HG02970 (cell line): ENCODE measurements at regions not wholly inside any gene's neighbourhood (a gene's known extent, or its start where the extent isn't known, plus 50 kb on each side); places are given as distances from the start of the nearest gene placed in this dataset.

ENCODE experiments used
- ATAC-seq: cut with Tn5 transposase; IDR thresholded peaks from one replicate; pipeline ENCODE4 v1.9.1; 2021; ENCODE audit warnings: mild to moderate bottlenecking, moderate library complexity, moderate number of reproducible peaks; ENCODE audit not compliant: unreplicated experiment, low FRiP score

DNA sequence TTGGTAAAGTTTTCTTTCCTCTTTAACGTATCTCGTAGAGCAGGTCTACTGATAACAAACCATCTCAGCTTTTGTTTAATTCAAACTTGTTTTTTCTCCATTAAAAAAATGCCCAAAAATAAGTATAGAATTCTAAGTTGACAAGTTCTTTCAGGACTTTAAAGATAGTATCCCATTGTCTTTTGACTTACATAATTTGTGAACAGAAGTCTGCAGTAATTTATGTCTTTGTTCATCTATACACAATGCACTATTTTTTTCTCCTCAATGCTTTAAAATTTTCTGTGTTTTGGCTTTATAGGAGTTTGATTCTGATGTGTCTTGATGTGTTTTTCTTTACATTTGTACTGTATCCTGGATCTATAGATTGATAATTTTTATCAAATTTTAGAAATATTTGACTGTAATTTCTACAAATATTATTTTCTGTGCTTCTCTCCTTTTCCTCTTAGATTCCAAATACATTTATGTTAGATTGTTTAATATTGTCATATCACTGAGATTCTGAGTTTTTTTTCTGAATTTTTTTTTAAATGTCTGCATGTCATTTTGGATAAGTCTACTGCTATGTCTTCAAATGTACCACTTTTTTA lies 143.3 kb downstream of the FTCDNL1 start:
- no peak for ATAC-seq

DNA sequence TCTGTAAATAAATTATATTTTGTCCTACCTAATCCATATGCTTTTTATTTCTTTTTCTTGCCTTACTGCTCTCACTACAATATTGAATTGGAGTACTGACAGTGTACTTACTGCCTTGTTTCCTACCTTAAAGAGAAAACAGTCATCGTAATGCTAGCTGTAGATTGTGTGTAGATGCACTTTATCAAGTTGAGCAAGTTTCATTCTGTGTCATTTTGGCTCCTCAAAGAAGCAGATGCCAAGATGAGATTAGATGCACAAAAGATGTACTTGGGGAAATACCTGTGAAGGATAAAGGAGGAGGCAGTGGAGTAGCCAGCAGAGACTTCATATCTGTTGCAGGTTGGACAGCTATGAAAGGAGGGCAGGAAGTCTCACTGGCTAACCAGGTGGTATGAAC lies 145.5 kb downstream of the FTCDNL1 start:
- ATAC-seq: no peak

DNA sequence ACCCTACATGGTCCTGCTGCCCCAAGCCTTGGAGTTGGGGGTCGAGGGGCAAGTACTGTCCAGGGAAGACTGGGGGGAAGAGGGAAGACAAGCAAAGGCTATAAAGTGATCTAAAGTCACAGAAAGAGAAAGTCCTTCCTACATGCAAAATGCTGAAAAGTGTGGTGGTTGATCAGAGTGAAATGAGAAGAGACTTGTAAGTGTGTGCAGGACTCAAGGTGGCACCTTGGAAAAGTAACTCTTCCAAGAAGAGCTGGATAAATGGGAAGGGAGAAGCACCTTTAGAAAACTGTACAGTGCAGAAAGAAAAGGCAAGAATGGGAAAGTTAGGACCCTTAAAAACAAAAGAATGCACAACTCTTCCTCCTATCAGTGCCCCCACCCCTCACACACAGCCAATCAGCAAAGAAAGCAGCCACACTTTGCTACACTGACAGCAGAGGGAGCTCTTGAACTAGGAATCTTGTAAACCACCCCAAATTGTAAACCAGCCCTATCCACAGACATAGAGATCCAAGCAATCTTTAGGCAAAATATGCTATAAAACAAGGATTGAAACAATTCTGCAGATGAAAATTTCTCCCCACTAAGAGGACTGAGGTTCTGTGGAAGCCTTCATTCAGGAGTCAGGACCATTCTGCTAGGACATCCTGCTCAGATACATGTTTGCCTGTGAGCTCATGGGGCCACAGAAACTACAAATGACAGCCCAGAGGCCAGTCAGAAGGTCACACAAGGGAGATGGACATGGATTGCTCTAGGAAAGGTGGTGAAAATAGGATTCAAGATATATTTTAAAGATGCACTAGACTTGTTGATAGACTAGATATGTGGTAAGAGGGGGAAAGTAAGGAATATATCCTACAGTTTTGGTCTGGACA lies 146.4 kb downstream of the FTCDNL1 start:
- no peak for ATAC-seq

DNA sequence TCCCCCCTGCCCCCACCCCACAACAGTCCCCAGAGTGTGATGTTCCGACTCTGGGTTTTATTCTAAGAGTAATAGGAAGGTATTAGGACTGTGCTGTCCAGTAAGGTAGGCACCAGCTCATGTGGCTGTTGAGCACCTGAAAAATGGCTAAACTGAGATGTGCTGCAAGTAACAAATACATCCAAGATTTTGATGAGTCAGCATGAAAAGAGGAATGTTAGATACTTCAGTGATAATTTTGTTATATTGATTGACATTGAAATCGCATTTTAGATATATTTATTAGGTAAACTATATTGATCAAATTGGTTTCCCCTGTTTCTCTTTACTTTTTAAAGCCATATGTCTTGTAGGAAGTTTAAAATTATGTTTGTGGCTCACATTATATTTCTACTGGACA lies 147.8 kb downstream of the FTCDNL1 start:
- no peak for ATAC-seq

DNA sequence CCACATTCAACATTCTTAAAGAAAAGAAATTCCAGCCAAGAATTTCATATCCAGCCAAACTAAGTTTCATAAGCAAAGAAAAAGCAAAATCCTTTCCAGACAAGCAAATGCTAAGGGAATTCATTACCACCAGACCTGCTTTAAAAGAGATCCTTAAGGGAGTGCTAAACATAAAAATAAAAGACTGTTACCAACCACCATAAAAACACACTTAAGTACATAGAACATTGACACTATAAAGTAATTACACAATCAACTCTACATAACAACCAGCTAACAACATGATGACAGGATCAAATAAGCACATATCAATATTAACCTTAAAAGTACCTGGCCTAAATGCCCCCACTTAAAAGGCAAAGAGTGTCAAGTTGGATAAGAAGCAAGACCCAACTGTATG lies 153.5 kb downstream of the FTCDNL1 start:
- ATAC-seq: no peak

DNA sequence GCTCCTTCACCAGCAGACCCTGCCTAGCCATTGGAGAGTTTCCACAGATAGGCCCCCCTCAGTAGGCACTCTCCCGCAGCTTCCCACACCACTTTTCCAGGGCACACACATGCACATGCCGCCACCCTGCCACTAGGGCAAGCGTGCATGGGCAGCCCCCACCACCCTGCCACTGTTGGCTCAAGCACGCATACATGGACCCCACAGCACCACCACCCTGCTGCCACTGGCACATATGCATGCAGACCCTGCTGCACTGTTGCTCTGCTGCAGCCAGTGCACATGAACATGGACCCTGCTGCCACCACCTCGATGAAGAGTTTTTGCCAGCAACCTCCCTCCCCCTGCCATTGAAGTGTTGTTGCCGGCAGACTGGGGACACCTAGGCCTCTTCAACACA lies 154.9 kb downstream of the FTCDNL1 start:
- ATAC-seq: no peak

DNA sequence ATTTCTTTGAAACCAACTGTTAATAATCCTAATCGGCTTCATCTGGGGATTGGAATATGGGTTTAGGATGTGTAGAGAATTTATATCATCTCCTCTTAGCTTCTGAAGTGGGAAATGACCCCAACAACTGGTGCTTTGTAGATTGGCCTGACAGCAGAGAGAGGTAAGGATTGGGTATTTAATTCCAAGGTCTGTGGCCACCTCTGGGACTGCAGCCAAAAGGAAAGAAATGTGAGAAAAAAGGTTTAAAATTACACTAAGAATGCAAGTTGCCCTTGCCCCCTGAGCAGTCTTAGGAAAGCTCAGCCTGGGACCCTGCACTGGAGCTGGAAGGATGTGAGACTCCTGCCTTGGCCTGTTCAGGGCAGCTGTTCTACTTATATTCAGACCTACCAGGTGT lies 157.1 kb downstream of the FTCDNL1 start:
- no peak for ATAC-seq

DNA sequence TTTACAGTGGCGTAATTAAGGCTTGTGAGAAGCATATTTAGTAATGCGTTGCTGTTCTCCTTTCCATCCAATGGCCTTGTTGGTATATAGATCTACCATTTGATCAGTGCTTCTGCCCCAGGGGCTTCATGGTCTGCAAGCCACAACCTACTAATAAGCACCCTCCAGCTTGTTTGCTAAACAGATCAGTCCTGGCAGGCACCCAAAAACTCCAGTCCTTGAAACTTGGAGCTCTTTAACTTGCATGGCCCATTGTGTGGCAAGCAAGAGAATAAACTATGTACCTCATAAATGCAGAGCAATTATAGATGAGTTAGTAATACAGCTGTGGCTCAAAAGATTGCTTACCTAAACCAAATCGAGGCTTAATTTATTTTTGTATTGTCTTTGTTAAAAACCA lies 158.5 kb downstream of the FTCDNL1 start:
- ATAC-seq: no peak

DNA sequence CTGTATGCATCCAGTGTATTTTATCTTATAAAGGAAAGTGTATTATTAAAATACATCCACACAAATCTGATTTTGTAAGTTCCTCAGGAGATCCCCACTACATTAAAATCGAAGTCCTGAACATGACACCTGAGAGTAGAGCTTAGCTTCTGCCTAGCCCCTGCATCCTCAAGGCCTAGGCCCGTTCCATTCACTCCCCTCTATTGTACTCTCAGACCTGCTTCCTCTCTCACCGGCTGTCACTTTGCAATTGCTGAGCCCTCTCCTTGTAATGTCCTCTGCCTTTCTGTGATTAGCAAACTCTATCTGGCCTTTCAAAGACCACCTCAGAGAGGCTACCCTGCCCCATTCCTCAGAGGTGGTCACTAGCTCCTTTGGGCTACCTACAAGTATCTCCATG lies 160.8 kb downstream of the FTCDNL1 start:
- ATAC-seq: no peak

DNA sequence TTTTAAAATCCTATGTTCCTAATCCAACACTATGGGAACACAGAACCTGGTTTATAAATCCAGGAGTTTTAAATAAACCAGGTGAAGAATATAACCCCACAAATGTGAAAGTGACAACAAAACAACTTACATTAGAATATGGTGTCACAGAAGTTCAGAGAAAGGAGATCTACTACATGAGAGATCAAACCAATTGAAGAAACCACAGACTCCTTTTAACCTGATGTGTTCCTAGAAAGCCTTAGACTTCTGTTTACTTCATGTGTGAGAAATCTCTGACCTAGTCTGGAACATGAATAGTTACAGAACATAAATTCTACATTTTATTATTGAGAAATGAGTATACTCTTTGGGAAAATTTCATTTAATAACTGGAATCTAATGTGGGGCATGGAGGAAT lies 165.3 kb downstream of the FTCDNL1 start:
- ATAC-seq: no peak

DNA sequence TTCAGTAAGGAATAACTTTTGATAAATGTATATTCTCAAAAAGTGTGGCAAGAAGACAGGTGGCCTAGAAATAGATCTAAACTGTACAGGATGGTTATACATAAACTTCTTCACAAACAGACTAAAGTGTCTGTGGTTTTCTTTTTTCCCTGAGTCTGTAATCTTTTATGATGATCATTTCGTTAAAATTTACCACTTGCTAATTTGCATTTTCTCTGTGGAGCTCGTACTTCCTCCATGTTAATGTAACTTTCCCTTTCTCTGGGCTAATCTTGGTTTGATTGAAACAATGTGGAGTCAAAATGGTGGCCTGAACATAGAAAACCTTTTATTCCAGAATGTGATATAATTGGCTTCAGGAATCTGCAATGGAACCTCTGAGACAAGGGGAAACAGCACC lies 166.2 kb downstream of the FTCDNL1 start:
- ATAC-seq: no peak

DNA sequence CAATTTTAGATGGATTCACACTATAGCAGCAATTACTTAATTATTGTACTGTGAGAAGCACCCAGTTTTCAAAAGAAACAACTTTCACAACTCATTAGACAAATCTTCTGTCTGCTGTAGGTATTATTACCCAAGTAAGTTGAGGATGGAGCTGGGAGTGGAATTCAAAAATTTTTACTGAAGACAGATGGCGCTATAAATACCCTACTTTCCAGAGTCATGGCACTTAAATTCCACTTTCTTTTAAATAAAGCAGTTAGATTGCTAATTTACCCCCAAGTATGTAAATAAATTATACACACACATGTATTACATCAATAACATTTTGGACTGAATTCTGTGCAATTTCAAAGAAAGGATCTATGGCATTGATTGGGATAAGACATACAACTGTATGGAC lies 166.8 kb downstream of the FTCDNL1 start:
- ATAC-seq: no peak

DNA sequence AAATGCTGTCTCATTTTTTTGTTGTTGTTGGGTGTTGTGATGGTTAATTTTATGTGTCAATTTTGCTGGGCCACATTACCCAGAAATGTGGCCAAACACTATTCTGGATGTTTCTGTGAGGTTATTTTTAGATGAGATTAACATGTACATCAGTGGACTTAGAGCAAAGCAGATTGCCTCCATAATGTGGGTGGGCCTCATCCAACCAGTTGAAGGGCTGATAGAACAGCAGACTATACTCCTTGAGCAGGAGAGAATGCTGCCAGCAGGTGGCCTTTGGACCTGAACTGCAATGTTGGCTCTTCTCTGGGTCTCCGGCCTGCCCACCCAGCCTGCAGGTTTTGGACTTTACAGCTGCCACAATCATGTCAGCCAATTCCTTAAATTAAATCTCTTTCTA lies 169.0 kb downstream of the FTCDNL1 start:
- no peak for ATAC-seq

DNA sequence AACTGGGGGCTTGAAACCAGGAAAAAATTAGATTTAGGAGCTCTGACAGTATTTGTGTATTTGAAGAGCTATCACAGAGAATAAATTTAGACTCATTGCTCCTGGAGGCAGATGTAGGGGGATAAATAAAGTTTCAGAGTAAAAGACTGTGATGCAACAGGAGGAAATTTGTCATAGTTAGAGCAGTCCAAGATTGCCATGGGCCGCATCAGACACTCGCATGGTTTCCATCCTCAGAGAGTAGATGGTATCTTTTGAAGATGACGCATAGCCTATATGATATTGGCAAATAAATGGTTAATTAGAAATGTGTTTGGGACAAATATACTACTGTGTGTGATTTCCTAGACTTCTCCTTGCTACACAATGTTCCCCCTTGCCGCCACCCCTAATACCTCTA lies 170.5 kb downstream of the FTCDNL1 start:
- no peak for ATAC-seq

DNA sequence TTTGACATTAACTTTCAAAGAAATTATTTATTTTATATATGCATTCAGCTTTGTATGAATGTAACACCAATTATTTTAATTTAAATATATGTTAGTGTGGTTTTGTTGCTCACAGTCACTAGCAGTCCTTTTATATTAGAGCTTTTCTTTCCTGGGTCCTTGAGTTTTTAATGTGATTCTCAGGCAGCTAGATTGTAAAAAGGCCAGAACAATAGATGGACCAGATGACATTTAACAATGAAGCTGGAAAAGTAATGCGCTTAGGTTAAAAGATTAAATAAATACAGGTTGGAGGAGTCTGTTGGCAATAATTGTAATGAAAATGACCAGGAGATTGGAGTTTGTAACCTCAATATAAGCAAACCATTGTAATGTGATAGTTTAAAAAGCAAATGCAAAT lies 171.1 kb downstream of the FTCDNL1 start:
- no peak for ATAC-seq

DNA sequence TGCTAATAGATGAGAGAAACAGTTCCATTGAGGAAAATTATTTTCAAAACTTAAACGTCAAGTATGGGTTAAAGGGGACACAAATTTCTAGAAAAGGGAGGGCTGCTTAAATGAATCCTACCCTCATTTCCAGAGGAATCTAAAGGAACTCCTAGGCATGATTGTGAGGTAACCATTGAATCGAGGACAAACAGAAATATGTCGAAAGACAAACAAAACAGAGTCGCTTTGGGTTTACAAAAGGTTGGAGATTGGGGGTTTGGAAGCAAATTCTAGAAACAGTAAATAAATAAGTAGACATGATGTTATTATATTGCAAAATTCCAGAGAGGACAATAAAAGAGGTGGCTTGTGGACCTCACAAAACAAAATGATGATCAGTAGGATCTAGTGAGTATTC lies 173.1 kb downstream of the FTCDNL1 start:
- ATAC-seq: no peak

DNA sequence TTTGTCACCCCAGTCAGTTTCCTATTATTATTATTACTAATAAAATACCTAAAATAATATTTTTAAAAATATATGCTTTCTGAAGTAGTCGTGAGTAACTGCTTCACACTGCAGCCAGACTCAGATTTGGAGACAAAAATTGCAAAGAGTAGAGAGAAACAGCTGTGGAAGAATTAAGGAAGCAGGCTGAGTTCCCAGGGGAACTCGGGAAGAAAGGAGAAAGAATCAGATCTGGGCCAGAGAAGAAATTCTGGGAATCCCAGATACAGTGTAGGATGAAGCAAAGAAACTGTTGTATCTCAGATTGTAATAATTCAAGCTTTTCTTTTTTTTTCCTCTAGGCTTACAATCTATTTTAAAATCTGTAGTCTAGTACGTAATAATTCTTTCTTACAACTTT lies 182.3 kb downstream of the FTCDNL1 start:
- ATAC-seq: no peak

DNA sequence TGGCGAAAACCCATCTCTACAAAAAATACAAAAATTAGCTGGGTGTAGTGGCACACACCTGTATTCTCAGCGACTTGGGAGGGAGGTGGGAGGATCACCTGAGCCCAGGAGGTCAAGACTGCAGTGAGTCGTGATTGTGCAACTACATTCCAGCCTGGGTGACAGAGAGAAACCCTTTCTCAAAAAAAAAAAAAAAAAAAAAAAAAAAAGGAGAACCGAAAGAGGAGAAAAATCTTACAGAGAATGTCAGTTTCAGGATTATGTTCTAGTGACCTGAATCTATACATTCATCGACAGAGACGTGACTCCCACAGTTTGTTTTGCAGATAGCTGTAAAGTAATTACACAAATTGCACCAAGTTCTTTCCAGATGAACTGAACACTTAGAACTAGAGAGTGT lies 187.8 kb downstream of the FTCDNL1 start:
- ATAC-seq: peak; percentile 54

DNA sequence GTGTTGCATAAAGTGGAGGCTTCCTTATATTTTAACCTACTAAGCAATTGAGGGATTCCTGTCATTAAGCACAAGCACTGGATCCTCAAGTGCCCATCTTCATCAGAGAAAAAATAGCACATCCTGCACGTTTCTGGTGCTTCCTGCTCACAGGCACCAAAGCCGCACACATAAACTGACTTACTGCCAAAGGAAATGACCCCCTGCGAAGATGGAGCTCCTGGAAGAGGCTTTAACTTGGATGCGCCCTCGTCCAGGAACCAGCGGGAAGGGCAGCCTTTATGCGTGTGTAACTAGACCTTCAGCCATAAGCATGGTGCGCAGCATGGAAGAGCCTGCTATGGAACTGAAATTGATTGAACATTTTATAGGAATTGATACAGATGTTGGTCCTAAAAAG lies 188.7 kb downstream of the FTCDNL1 start:
- ATAC-seq: no peak

DNA sequence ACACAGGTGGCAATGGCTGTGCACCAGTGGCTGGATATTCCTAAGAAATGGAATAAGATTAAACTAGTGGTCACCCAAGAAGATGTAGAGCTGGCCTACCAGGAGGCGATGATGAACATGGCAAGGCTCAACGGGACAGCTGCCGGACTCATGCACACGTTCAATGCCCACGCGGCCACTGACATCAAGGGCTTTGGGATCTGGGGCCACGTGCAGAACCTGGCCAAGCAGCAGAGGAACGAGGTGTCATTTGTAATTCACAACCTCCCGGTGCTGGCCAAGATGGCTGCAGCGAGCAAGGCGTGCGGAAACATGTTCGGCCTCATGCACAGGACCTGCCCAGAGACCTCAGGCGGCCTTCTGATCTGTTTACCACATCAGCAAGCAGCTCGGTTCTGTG lies 190.8 kb downstream of the FTCDNL1 start:
- no peak for ATAC-seq

DNA sequence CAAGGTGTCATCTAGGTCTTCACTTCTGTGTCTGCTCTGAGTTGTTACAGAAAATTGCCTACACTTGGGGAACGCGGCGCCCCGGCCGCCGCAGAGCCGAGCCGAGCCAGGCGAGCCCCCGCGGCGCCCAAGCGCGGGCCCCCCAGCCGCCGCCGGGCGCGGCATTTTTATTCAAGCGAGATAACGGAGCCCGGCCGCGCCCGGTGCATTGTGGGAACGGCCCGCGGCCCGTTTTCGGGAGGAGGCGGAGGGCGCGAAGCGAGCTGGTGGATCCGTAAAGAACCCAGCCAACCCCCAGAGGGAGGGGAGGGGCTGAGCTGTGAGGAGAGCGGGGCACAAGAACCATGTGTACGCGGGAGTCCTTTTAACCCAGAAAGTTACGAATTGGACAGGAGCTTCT lies 191.8 kb downstream of the FTCDNL1 start:
- no peak for ATAC-seq

DNA sequence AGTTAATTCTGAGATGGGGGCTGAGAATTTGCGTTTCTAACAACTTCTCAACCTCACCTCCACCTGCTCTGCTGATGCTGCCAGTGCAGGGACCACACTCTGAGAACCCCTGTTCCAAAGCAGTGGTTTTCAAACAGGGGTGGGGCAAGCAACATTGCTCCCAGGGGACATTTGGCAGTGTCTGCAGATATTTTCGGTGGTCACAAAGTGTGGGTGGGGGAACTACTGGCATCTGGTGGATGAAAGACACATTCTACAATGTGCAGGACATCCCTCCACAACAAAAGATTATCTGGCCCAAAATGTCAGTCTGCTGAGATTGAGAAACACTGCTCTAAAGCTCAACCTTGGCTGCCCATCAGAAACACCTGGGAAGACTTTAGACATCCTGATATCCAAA lies 188.7 kb upstream of the SATB2 start:
- ATAC-seq: peak; percentile 75
